Astrocyte (in vitro differentiated cells and primary cell): ENCODE measurements at regions not wholly inside any gene's neighbourhood (a gene's known extent, or its start where the extent isn't known, plus 50 kb on each side); places are given as distances from the start of the nearest gene placed in this dataset.

Experiments
- DNase-seq: peaks from one replicate; pipeline ENCODE4 v3.0.0-alpha.2; 2010; ENCODE audit warnings: low read depth
- FAIRE-seq: peaks from 2 replicates; lab custom pipeline; 2011; peaks lifted over from hg19 to GRCh38; lab: Jason Lieb, UNC
- H2AFZ ChIP-seq: 2 replicates; pipeline ENCODE4 v1.6.0; 2012; ENCODE audit warnings: low read depth, low read length, inconsistent platforms
- H3K27ac ChIP-seq: 2 replicates; pipeline ENCODE4 v1.5.1; 2011; ENCODE audit warnings: low read depth, low read length, inconsistent platforms
- H3K27me3 ChIP-seq: 2 replicates; pipeline ENCODE4 v1.6.0; 2011; ENCODE audit warnings: low read length, inconsistent platforms; ENCODE audit not compliant: insufficient read depth
- H3K36me3 ChIP-seq: 2 replicates; pipeline ENCODE4 v1.5.1; 2011; ENCODE audit warnings: low read length, inconsistent platforms; ENCODE audit not compliant: insufficient read depth
- H3K4me1 ChIP-seq: 2 replicates; pipeline ENCODE4 v1.5.1; 2011; ENCODE audit warnings: low read length, inconsistent platforms; ENCODE audit not compliant: insufficient read depth
- H3K4me2 ChIP-seq: 2 replicates; pipeline ENCODE4 v1.6.0; 2012; ENCODE audit warnings: low read length, inconsistent platforms
- H3K4me3 ChIP-seq: 2 replicates; pipeline ENCODE4 v1.5.1; 2011; ENCODE audit warnings: low read depth, mild to moderate bottlenecking, low read length, inconsistent platforms; ENCODE audit not compliant: insufficient read depth
- H3K79me2 ChIP-seq: 2 replicates; pipeline ENCODE4 v1.6.0; 2012; ENCODE audit warnings: mild to moderate bottlenecking, low read length, inconsistent platforms; ENCODE audit not compliant: insufficient read depth
- H3K9ac ChIP-seq: 2 replicates; pipeline ENCODE4 v1.6.0; 2012; ENCODE audit warnings: mild to moderate bottlenecking, low read length, inconsistent platforms
- H3K9me3 ChIP-seq: 2 replicates; pipeline ENCODE4 v1.5.1; 2012; ENCODE audit warnings: low read depth, mild to moderate bottlenecking, low read length, inconsistent platforms; ENCODE audit not compliant: insufficient read depth
- H4K20me1 ChIP-seq: 2 replicates; pipeline ENCODE4 v1.6.0; 2012; ENCODE audit warnings: low read length, inconsistent platforms; ENCODE audit not compliant: insufficient read depth
- H3K27ac Mint-ChIP-seq: one replicate; pipeline ENCODE4 v1.8.0; 2021; ENCODE audit warnings: mild to moderate bottlenecking, mixed read lengths; ENCODE audit not compliant: unreplicated experiment
- H3K27me3 Mint-ChIP-seq: one replicate; pipeline ENCODE4 v1.8.0; 2021; ENCODE audit warnings: low read depth, mixed read lengths; ENCODE audit not compliant: unreplicated experiment
- H3K36me3 Mint-ChIP-seq: one replicate; pipeline ENCODE4 v1.8.0; 2021; ENCODE audit warnings: low read depth, mixed read lengths; ENCODE audit not compliant: unreplicated experiment
- H3K4me1 Mint-ChIP-seq: one replicate; pipeline ENCODE4 v1.8.0; 2021; ENCODE audit warnings: low read depth, mixed read lengths; ENCODE audit not compliant: unreplicated experiment
- H3K4me3 Mint-ChIP-seq: one replicate; pipeline ENCODE4 v1.8.0; 2021; ENCODE audit warnings: mild to moderate bottlenecking, moderate library complexity, mixed read lengths; ENCODE audit not compliant: unreplicated experiment
- H3K9me3 Mint-ChIP-seq: one replicate; pipeline ENCODE4 v1.8.0; 2021; ENCODE audit warnings: mild to moderate bottlenecking, mixed read lengths; ENCODE audit not compliant: unreplicated experiment
- EZH2 ChIP-seq: IDR thresholded peaks from 2 replicates; pipeline ENCODE4 v1.6.1; 2012; ENCODE audit warnings: mild to moderate bottlenecking, low read length, inconsistent platforms; ENCODE audit not compliant: insufficient read depth
- TF ChIP-seq, protein P1 (sequence below): IDR thresholded peaks from 2 replicates; pipeline ENCODE4 v1.5.1; 2011; ENCODE audit warnings: low read depth, mild to moderate bottlenecking, inconsistent platforms, low read length, moderate library complexity; ENCODE audit not compliant: insufficient read depth

DNA sequence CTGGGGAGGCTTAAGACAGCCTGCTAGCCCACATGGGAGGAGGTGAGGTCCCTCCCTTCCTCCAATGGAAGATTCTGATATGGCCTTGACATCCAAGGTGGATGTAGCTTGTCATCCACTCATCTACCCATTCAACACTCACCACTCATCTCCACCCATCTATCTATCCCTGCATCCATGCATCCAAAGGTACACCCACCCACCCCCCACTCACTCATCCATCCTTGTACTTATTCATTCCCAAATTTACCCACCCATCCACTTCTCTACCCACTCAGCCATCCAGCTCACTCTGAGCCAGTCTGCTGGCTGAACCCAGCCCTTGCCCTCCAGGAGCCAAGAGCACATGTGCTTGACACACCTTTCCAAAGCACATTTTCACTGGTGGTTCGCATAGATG, 189.7 kb downstream of the TLE3 start:
- FAIRE-seq = no peak
- H3K36me3 ChIP-seq = no peaks in the 10 kb centered on the region
- no peak overlapping the region for H3K4me2 ChIP-seq
- H4K20me1 ChIP-seq = no peaks in the 10 kb centered on the region
- peaks cover 6% of the 10 kb centered on the region for H3K4me1 Mint-ChIP-seq
- no peak for TF ChIP-seq EZH2
- TF ChIP-seq, protein P1, sequence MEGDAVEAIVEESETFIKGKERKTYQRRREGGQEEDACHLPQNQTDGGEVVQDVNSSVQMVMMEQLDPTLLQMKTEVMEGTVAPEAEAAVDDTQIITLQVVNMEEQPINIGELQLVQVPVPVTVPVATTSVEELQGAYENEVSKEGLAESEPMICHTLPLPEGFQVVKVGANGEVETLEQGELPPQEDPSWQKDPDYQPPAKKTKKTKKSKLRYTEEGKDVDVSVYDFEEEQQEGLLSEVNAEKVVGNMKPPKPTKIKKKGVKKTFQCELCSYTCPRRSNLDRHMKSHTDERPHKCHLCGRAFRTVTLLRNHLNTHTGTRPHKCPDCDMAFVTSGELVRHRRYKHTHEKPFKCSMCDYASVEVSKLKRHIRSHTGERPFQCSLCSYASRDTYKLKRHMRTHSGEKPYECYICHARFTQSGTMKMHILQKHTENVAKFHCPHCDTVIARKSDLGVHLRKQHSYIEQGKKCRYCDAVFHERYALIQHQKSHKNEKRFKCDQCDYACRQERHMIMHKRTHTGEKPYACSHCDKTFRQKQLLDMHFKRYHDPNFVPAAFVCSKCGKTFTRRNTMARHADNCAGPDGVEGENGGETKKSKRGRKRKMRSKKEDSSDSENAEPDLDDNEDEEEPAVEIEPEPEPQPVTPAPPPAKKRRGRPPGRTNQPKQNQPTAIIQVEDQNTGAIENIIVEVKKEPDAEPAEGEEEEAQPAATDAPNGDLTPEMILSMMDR = no peak
- no peak overlapping the region for H3K27ac Mint-ChIP-seq
- H3K79me2 ChIP-seq = no peaks in the 10 kb centered on the region
- no peak for DNase-seq
- peaks cover 3% of the 10 kb centered on the region for H3K9me3 ChIP-seq
- peaks cover 13% of the 10 kb centered on the region for H3K27me3 ChIP-seq
- peaks cover 30% of the 10 kb centered on the region for H3K27me3 Mint-ChIP-seq
- H3K4me1 ChIP-seq = no peaks in the 10 kb centered on the region
- H3K4me3 Mint-ChIP-seq = no peak overlapping the region
- H2AFZ ChIP-seq = no peak overlapping the region
- H3K9me3 Mint-ChIP-seq = peaks cover 3% of the 10 kb centered on the region
- H3K4me3 ChIP-seq = no peak overlapping the region
- no peak overlapping the region for H3K27ac ChIP-seq
- no peaks in the 10 kb centered on the region for H3K36me3 Mint-ChIP-seq
- no peak overlapping the region for H3K9ac ChIP-seq

DNA sequence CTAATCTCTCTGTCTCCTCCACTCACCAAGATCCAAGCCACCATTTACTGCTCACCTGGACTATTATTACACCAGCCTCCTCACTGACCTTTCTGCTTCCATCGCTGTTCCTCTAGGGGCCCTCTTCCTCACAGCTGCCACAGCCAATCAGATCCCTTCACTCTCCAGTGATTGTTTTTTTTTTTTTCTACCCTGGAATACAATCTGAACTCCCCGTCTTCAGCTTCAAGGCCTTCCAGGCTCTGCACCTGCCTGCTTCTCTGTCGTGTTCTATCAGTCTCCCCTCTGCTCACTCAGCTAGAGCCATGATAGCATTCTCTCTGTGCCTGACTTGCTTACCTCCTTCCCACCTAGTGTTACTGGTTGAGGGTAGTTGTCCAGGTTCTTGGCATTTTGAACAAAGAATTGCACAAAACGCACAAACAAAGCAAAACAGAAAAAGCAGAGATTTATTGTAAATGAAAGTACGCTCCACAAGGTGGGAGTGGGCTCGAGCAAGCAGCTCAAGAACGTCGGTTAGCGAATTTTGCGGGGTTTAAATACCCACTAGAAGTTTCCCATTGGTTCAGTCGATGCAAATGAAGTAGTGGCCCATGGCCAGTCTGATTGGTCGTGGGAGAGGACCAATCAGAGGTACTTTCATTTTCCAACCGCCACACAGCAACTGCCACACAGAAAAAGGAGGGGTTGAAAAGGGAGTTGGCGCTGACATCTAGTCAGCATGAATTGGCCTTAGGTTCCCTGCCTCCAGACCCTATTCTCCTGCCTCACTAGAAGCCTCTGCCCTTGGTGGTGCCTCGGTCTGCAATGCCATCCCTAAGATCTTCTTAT, 188.9 kb downstream of the TLE3 start:
- Mint-ChIP-seq H3K27ac (no peak overlapping the region), H3K36me3 (no peaks in the 10 kb centered on the region), H3K4me3 (no peak overlapping the region), H3K9me3 (peaks cover 3% of the 10 kb centered on the region), H3K27me3 (peaks cover 38% of the 10 kb centered on the region), H3K4me1 (peaks cover 5% of the 10 kb centered on the region)
- Histone ChIP-seq H3K9me3 (peaks cover 3% of the 10 kb centered on the region), H3K79me2 (no peaks in the 10 kb centered on the region), H3K4me1 (no peaks in the 10 kb centered on the region), H3K27me3 (peaks cover 13% of the 10 kb centered on the region), H3K27ac (no peak overlapping the region), H3K4me2 (no peak overlapping the region), H2AFZ (no peak overlapping the region), H4K20me1 (no peaks in the 10 kb centered on the region), H3K9ac (no peak overlapping the region), H3K4me3 (no peak overlapping the region), H3K36me3 (no peaks in the 10 kb centered on the region)
- TF ChIP-seq, protein P1 = no peak
- TF ChIP-seq EZH2 = no peak
- DNase-seq = no peak
- FAIRE-seq = no peak
